Stimulated activated naive CD4-positive, alpha-beta T cell treated with Interleukin-2 at 50 U/mL for 16 hours (primary cell): ENCODE measurements at regions not wholly inside any gene's neighbourhood (a gene's known extent, or its start where the extent isn't known, plus 50 kb on each side); places are given as distances from the start of the nearest gene placed in this dataset.
A peak's percentile ranks its signal among the peaks of the same experiment; 100 is the strongest.
"Not testable (repeated sequence)": the region's sequence is repeated elsewhere in the genome, so short reads cannot be mapped to it uniquely, and the experiment has no call there.

Source experiments
- DNase-seq: peaks from one replicate; lab custom pipeline; 2025; lab: John Stamatoyannopoulos, UW

DNA sequence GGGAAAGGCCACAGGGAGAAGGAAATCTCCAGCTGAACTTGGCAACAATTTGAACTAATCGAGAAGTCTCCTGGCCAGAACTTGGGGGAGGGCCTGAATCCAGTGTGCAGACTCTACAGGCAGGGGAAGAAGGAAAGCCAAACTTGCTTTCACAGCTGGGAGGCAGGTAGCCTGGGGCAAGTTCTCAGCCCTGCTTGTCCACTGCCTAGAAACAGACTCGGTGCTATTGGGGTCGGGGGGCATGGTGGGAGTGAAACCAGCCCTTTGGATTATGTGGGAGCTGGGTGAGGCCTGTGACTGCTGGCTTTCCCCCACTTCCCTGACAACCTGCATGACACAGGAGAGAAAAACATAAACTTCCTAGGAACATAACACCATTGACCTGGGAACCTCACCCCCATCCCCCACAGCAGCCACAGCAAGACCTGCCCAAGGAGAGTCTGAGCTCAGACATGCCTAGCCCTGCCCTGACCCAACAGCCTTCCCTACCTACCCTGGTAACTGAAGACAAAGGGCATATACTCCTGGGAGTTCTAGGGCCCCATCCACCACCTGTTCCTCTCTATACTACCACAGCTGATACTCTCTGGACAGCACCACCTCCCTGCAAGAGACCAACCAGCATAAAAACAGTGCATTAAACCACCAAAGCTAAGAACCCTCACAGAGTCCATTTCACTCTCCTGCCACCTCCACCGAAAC lies 103.7 kb upstream of the MNS1 start:
- no peak for DNase-seq

DNA sequence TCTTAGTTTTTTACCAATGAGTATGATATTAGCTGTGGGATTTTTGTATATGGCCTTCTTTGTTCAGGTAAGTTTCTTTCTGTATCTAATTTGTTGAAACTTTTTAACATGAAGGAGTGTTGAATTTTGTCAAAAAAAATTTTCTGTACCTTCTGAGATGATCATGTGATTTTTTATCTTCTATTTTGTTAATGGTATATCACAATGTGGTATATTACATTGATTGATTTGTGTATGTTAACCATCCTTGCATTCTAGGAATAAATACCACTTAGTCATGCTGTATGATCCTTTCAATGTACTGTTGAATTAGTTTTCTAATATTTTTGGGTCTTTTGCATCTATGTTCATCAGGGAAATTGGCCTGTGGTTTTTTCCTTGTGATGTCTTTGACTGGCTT lies 92.5 kb upstream of the MNS1 start:
- no peak for DNase-seq

DNA sequence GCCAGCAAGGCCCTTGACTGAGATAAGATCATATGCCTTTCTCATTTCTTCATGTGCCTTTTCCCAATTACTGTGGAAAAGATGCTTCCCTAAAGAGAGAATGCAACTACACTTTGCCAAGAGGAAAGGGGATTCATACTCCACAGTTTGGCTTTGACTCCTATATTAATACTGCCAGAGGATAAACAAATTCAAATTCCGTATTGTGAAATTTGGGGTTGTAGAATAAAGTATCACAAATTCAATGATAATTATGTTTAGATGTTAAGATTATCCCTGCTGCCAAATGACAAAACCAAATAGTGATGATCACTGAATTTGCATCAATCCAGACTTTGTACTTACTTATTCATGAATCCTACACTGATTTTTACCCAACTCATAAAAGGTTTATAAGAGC lies 88.5 kb upstream of the MNS1 start:
- no peak for DNase-seq

DNA sequence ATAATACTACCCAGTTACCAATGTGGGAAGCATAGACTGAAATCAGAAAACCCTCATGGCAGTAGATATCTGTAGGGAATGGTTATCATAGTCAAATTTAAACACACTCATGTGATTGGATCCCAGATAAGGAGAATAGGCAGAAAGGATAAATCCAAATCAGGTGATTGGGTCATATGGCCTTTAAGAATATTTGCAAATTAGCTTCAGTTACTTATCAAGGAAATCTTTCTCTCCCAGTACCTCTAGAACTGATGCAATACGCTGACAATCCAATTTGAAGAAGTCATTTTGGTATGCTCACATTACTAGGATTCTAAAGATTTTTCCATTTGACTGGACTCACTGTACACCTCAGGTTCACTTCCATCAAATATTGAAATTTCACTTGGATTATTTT lies 87.7 kb upstream of the MNS1 start:
- no peak for DNase-seq

DNA sequence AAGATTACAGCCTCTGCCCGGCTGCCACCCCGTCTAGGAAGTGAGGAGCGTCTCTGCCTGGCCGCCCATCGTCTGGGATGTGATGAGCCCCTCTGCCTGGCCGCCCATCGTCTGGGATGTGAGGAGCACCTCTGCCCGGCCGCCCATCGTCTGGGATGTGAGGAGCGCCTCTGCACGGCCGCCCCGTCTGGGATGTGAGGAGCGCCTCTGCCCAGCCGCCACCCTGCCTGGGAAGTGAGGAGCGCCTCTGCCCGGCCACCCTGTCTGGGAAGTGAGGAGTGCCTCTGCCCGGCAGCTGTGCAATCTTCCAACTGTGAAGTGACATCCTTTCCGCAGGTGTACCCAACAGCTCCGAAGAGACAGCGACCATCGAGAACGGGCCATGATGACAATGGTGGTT lies 75.6 kb upstream of the MNS1 start:
- not testable (repeated sequence) for DNase-seq

DNA sequence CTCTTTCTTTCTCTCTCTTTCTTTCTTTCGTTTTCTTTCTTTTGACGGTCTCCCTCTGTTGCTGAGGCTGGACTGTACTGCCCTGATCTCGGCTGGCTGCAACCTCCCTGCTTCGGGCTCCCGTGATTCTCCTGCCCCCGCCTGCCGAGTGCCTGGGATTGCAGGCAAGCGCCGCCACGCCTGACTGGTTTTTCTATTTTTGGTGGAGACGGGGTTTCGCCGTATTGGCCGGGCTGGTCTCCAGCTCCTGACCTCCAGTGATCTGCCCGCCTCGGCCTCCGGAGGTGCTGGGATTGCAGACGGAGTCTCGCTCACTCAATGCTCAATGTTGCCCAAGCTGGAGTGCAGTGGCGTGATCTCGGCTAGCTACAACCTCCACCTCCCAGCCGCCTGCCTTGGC lies 75.2 kb upstream of the MNS1 start:
- not testable (repeated sequence) for DNase-seq

DNA sequence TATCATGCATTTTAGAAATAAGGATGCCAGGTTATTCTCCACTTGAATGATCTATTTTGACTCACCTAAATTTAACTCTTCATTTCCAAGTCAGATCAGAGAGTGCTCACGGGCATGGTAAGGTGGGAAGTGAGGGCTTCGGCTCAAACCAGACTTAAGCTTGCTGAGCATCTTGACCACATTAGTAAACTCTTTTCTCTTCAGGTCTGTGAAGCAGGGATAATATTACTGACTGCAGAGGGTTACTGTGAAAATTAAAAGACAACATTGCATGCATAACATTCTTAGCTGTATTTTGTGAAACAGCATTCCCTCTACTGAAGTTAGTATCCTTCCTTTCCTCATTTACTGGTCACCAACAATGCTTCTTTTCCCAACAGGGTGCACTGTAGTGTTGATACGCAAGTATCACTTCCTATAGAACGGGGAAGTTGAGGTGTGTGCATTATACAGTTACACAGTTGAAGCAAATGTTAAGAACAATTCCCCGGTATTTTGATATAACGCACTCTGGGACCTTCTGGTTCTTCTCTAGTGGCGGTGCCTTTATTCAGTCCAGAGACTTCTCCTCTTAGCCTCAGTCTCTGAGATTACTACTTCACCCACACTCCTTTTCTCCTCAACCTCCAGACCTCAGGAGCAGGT lies 74.1 kb upstream of the MNS1 start:
- DNase-seq: no peak

DNA sequence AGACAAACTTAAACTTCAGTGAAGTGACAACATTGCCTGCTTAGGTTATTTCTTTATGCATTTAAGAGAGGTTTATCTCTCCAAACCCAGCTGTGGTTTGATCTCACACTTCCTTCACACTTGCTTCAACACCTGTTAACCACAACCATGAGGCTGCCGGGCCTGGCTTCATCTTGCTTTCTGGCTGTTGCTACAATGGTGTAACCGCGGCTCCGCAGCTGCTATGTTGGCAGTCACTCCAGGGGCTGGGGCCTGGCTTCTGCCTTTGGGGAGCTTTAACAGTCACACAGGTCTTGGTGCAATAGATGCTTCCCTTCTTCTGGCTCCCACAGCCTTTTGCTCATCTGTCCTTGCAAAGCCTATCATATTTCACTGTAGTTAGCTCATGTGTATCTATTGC lies 72.9 kb upstream of the MNS1 start:
- DNase-seq: peak; percentile 0

DNA sequence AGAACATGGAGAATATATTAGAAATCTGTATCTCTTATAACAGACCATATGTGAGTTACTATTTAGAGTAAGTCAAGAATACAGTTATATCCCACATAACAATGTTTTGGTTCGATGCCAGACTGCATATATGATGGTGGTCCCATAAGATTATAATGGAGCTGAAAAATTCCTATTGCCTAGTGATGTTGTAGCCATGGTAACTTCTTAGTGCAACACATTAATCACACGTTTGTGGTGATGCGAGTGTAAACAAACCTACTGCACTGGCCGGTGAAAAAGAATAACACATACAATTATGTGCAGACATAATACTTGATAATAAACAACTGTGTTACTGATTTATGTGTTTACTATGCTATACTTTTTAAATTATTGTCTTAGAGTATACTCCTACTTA lies 69.8 kb upstream of the MNS1 start:
- DNase-seq: no peak

DNA sequence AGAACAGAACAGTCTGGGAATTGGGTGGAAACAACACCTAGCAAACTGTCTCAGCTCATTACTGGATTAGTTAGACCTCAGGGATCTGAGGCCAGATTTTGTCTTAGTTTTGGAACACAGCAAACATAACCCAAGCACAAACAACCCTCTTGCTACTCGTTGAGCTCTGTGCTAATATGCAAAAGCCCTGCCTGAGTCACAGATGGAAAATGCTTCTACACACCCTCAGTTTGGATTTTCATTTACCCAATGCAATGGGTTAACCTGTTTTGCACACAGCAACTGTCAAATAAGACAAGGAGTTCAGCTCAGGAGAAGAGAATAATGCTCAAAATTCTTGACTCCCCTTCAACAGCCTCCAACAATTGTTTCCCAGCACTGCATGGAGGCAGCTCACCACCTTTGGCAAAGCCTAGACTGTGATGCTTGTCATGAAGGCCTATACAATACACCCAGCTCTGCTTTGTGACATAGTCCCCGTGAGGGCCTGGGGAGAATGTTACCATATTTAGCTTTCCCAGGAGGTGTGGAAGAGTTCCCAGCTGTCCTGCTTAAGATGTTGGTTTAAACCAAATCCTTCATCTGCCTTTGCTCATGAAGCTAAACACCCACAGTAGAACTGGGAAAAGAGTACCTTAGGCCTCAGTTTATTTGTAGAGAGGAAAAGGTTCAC lies 68.9 kb upstream of the MNS1 start:
- no peak for DNase-seq

DNA sequence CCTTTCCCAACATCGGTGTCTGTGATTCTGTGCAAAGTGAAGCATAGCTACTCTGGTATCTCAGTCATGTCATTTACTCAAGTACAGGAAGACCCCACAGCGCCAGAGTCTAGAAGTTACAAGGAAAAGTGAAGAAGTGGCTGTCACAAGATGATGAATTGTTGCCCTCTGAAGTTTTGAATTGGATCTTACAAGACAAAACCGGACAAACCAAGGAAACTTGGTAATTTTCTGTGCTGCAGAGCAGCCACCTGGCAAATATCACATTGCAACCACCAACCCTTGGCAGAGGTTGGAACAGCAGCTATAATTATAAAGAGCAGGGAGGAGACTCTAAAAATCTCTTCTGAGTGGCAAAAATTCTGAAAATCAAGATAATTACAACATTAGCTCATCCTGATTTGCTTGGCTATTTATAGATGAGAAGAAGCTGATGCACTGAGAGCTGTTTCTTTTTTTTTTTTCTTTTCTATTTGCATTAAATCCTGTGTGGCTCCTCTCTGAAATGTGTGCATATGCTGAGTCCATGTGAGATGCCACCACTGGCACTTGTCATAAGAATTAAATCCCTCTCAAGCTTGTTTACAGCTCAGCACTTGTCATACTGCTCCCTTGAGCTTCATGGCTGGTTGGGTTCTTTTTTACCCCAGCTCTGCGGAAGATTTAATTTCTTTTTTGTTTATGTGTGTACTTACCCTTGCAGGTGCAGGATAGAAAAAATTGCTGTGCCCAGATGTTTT lies 68.0 kb upstream of the MNS1 start:
- DNase-seq: no peak

DNA sequence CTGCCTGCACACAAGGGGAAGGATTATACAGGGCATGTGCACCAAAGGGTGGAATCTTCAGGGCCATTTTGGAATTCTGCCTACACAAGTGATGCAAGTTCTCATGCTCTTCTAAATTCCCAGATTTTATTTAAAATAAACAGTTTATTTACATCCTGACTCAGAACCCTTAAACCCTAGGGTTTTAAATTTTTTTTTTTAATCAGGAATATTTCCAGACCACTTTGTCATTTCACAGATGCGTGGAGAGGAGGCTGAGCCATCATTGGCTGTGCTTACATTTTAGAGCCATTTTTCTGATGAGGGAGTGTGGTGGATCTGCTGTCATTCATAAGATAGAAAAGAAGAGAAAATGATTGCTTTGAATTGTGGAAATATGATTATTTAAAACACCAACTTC lies 65.2 kb upstream of the MNS1 start:
- no peak for DNase-seq

DNA sequence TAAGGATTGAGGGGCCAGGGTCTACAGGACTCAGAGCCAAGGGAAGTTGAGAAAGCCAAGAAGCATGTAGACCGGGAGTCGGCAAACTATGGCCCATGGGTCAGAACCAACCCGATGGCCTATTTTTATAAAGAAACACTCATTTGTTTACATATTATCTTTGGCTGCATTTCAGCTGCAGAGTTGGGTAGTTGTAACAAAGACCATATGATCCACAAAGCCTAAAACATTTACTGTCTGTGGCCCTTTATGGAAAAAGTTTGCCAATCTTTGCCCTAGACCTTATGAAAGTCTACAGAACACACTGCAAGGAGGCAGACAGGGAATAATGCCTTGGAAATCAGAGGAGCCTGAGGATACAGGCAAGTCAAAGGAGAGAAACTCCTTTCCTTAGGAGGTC lies 63.2 kb upstream of the MNS1 start:
- DNase-seq: no peak

DNA sequence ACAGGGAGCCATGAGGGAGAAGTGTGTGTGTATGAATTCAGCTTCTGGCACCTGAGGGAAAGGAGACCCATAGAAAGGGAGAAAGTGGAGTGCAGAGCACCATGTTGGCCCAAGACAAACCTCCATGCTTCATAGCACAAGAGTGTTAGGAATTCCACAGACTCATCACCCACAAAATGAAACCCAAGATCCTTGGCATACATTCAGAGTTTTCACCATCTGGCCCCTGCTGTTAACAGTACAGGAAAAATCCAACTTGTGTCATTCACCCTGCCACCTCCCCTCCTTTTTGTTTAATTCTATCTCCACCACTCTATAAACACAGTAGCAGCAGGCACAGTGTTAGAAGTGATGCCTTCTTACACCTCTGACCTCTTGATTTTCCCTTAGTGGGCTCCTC lies 60.0 kb upstream of the MNS1 start:
- DNase-seq: no peak

DNA sequence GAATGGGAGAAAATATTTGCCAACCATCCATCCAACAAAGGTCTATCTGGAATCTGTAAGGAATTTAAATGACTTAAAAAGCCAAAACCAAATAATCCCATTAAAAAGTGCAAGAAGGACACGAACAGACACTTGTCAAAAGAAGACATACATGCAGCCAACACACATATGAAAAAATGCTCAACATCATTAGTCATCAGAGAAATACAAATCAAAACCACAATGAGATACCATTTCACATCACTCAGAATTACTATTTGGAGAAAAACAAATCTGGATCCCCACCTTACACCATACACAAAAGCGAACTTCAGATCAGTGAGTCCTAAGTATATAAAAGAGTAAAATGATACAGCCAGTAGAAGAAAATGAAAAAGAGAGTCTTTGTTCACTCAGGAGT lies 58.6 kb upstream of the MNS1 start:
- no peak for DNase-seq

DNA sequence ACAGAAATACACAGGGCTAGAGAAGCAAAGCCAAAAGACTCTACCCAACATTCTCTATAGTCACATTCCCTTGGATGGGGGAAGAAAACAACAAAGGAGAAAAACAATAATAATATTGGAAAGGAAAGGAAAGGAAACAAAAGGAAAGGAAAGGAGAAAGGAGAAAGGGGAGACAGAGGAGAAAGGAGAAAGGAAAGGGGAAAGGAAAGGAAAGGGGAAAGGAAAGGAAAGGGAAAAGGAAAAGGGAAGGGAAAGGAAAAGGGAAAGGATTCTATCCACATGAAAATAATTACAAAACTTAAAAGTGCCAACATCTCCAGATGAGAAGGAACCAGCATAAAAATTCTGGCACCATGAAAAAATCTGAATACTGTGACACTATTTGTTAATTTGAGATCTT lies 54.1 kb upstream of the MNS1 start:
- DNase-seq: no peak
